ENCODE measurements at regions not wholly inside any gene's neighbourhood (a gene's known extent, or its start where the extent isn't known, plus 50 kb on each side); places are given as distances from the start of the nearest gene placed in this dataset.

- no peak for DNase-seq (ENCODE audit: low read depth in 2 of 3, low spot score in 1 of 3)
Measured at GRCh38 chr2:215627771-215628170, 191.9 kb upstream of the FN1 start.

GRCh38 chr2:215626812-215627281 is 191.0 kb upstream of the FN1 start:
- DNase-seq (ENCODE audit: low read depth in 2 of 3, low spot score in 1 of 3) = no peak

GRCh38 chr2:215626063-215626462 is 190.2 kb upstream of the FN1 start:
- DNase-seq (ENCODE audit: low read depth in 2 of 3, low spot score in 1 of 3) = no peak

GRCh38 chr2:215625207-215625606 is 189.3 kb upstream of the FN1 start:
- DNase-seq (ENCODE audit: low read depth in 2 of 3, low spot score in 1 of 3) = no peak

- no peak for DNase-seq (ENCODE audit: low read depth in 2 of 3, low spot score in 1 of 3)
Measured at GRCh38 chr2:215624423-215624829, 188.6 kb upstream of the FN1 start.

GRCh38 chr2:215622837-215623236 is 187.0 kb upstream of the FN1 start:
- DNase-seq (ENCODE audit: low read depth in 2 of 3, low spot score in 1 of 3) = no peak

- no peak for DNase-seq (ENCODE audit: low read depth in 2 of 3, low spot score in 1 of 3)
Measured at GRCh38 chr2:215621381-215621780, 185.5 kb upstream of the FN1 start.

GRCh38 chr2:215620528-215620927 is 184.7 kb upstream of the FN1 start:
- DNase-seq (ENCODE audit: low read depth in 2 of 3, low spot score in 1 of 3) = no peak

- DNase-seq (ENCODE audit: low read depth in 2 of 3, low spot score in 1 of 3) = no peak
Measured at GRCh38 chr2:215619989-215620388, 184.1 kb upstream of the FN1 start.

- DNase-seq (ENCODE audit: low read depth in 2 of 3, low spot score in 1 of 3) = no peak
Measured at GRCh38 chr2:215619022-215619958, 183.4 kb upstream of the FN1 start.

GRCh38 chr2:215618145-215618544 is 182.3 kb upstream of the FN1 start:
- DNase-seq (ENCODE audit: low read depth in 2 of 3, low spot score in 1 of 3) = no peak

GRCh38 chr2:215617060-215617824 is 181.4 kb upstream of the FN1 start:
- no peak for DNase-seq (ENCODE audit: low read depth in 2 of 3, low spot score in 1 of 3)

- no peak for DNase-seq (ENCODE audit: low read depth in 2 of 3, low spot score in 1 of 3)
Measured at GRCh38 chr2:215615803-215616174, 179.9 kb upstream of the FN1 start.

GRCh38 chr2:215615067-215615802 is 179.4 kb upstream of the FN1 start:
- no peak for DNase-seq (ENCODE audit: low read depth in 2 of 3, low spot score in 1 of 3)

GRCh38 chr2:215614296-215614695 is 178.4 kb upstream of the FN1 start:
- DNase-seq (ENCODE audit: low read depth in 2 of 3, low spot score in 1 of 3) = no peak

- DNase-seq (ENCODE audit: low read depth in 2 of 3, low spot score in 1 of 3) = no peak
Measured at GRCh38 chr2:215613888-215614287, 178.0 kb upstream of the FN1 start.

GRCh38 chr2:215613280-215613679 is 177.4 kb upstream of the FN1 start:
- DNase-seq (ENCODE audit: low read depth in 2 of 3, low spot score in 1 of 3) = no peak

GRCh38 chr2:215612786-215613185 is 176.9 kb upstream of the FN1 start:
- DNase-seq (ENCODE audit: low read depth in 2 of 3, low spot score in 1 of 3) = no peak

- no peak for DNase-seq (ENCODE audit: low read depth in 2 of 3, low spot score in 1 of 3)
Measured at GRCh38 chr2:215611609-215612386, 175.9 kb upstream of the FN1 start.

- DNase-seq (ENCODE audit: low read depth in 2 of 3, low spot score in 1 of 3) = no peak
Measured at GRCh38 chr2:215609089-215610032, 173.5 kb upstream of the FN1 start.

Data from stimulated activated CD4-positive, alpha-beta T cell treated with anti-CD3 and anti-CD28 coated beads, Interleukin-12 subunit alpha, Interleukin-12 subunit beta, amount 100 ng/mL, for 48 hours (primary cell).